Panc1 (cell line): ENCODE measurements at regions not wholly inside any gene's neighbourhood (a gene's known extent, or its start where the extent isn't known, plus 50 kb on each side); places are given as distances from the start of the nearest gene placed in this dataset.
"Not testable (repeated sequence)": the region's sequence is repeated elsewhere in the genome, so short reads cannot be mapped to it uniquely, and the experiment has no call there.

Experiments used
- CTCF ChIP-seq: fragments of 450-650 bp; IDR thresholded peaks from 2 replicates; pipeline ENCODE4 v1.5.1; 2017; ENCODE audit warnings: mild to moderate bottlenecking
- POLR2AphosphoS5 ChIP-seq: IDR thresholded peaks from 2 replicates; pipeline ENCODE4 v1.6.1; 2012; ENCODE audit warnings: mild to moderate bottlenecking, low read depth, low read length, moderate library complexity
- REST ChIP-seq, 2 experiments: IDR thresholded peaks; 2 replicates each; pipeline ENCODE4 v1.6.1; 2011 to 2012; ENCODE audit warnings: low read depth in 2 of 2, control low read depth in 1 of 2, low read length in 1 of 2, mild to moderate bottlenecking in 1 of 2, moderate library complexity in 1 of 2; ENCODE audit not compliant: insufficient read depth in 1 of 2
- SIN3A ChIP-seq: IDR thresholded peaks from 2 replicates; pipeline ENCODE4 v1.6.1; 2012; ENCODE audit warnings: low read depth, mild to moderate bottlenecking, low read length, moderate library complexity, borderline replicate concordance; ENCODE audit not compliant: insufficient read depth
- TCF7L2 ChIP-seq: IDR thresholded peaks from 2 replicates; pipeline ENCODE4 v1.6.1; 2011; ENCODE audit warnings: mild to moderate bottlenecking, low read depth, low read length, inconsistent platforms

- not testable (repeated sequence) for TF ChIP-seq REST (IDR thresholded peaks at IDR 0.05; ENCODE audit: insufficient read depth in 1 of 2, low read depth in 2 of 2, low read length in 1 of 2); CTCF; POLR2AphosphoS5; SIN3A; TCF7L2
These were observed 166.4 kb downstream of the SHCBP1 start for GRCh38 chr16:46454801-46455200.
